WI38 (cell line): ENCODE measurements at regions not wholly inside any gene's neighbourhood (a gene's known extent, or its start where the extent isn't known, plus 50 kb on each side); places are given as distances from the start of the nearest gene placed in this dataset.

ENCODE experiments used
- H3K4me3 ChIP-seq: 2 replicates; pipeline ENCODE4 v1.5.1; 2011; ENCODE audit warnings: low read depth, mild to moderate bottlenecking, control low read depth, low read length
- TF ChIP-seq, protein P1 (sequence below): IDR thresholded peaks from 2 replicates; pipeline ENCODE4 v1.5.1; 2012; ENCODE audit warnings: low read depth, mild to moderate bottlenecking, control low read depth, low read length

- no peak overlapping the region for H3K4me3 ChIP-seq
- TF ChIP-seq, protein P1, sequence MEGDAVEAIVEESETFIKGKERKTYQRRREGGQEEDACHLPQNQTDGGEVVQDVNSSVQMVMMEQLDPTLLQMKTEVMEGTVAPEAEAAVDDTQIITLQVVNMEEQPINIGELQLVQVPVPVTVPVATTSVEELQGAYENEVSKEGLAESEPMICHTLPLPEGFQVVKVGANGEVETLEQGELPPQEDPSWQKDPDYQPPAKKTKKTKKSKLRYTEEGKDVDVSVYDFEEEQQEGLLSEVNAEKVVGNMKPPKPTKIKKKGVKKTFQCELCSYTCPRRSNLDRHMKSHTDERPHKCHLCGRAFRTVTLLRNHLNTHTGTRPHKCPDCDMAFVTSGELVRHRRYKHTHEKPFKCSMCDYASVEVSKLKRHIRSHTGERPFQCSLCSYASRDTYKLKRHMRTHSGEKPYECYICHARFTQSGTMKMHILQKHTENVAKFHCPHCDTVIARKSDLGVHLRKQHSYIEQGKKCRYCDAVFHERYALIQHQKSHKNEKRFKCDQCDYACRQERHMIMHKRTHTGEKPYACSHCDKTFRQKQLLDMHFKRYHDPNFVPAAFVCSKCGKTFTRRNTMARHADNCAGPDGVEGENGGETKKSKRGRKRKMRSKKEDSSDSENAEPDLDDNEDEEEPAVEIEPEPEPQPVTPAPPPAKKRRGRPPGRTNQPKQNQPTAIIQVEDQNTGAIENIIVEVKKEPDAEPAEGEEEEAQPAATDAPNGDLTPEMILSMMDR, result no peak
Observed at GRCh38 chr5:106094839-106095238, 1575.9 kb downstream of the EFNA5 start.

DNA sequence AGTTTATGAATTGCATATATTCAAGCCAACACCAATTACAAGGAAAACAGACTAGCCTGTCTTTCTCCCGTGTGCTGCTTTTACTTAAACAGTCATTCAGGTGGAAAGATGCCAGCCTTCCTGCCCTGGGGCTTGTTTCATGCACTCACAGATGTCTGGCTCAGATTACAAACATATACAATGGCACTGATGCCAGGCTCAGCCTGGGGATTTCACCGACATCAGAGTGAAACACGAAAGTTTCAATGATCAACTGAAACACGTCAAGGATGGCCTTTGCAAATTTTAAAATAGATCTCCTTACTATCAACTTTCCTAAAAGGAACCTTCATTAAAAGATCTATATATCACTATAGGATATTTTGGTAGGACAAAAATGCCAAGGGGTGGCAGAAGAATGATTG is 1576.5 kb downstream of the EFNA5 start:
- TF ChIP-seq, protein P1, result no peak
- H3K4me3 ChIP-seq, result no peak overlapping the region

DNA sequence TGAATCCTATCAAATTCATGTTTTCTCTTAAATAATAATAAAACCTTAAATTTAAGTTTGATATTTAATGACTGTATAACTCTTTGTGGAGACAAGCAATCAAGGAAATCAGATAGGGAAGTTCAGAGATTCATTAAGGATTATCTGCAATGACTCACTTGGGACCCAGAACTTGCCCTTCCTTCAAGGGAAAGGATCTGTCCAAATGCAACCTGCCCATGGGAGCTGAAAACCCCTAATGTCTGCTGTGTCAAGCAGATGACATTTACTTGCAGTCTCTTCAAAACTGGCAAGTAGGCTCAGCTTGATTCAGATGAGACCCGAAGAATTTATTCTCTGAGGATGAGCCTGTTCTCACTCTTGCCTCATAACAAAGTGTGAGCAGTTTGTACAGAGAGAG is 1577.6 kb downstream of the EFNA5 start:
- TF ChIP-seq, protein P1, result no peak
- no peak overlapping the region for H3K4me3 ChIP-seq

- TF ChIP-seq, protein P1, result no peak
- H3K4me3 ChIP-seq, result no peak overlapping the region
Observed at GRCh38 chr5:106092455-106092854, 1578.3 kb downstream of the EFNA5 start.

GRCh38 chr5:106089073-106089472 is 1581.7 kb downstream of the EFNA5 start:
- no peak overlapping the region for H3K4me3 ChIP-seq
- TF ChIP-seq, protein P1, result no peak

DNA sequence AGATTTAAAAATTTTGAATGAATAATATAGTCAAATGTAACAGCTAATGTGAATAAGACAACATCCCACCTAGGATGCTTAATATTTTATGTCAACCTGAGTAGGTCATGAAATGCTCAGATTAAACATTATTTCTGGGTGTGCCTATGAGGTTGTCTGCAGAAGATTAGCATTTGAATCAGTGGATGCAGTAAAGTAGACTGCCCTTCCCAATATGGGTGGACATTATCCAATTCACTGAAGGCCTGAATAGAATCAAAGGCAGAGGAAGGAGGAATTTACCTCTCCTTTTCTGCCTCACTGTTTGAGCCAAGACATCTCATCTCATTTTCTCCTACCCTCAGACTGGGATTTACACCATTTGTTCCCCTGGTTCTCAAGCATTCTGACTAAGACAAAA is 1582.3 kb downstream of the EFNA5 start:
- no peak overlapping the region for H3K4me3 ChIP-seq
- TF ChIP-seq, protein P1, result no peak

- TF ChIP-seq, protein P1, result no peak
- H3K4me3 ChIP-seq, result no peak overlapping the region
Observed at GRCh38 chr5:106086352-106086751, 1584.4 kb downstream of the EFNA5 start.
